ENCODE measurements at regions not wholly inside any gene's neighbourhood (a gene's known extent, or its start where the extent isn't known, plus 50 kb on each side); places are given as distances from the start of the nearest gene placed in this dataset.

GRCh38 chr1:199746666-199747384, 280.7 kb upstream of the NR5A2 start:
- Histone ChIP-seq H3K4me1 (ENCODE audit: control insufficient read depth in 1 of 2, low read depth in 2 of 2) (no peaks in the 10 kb centered on the region), H3K27ac (no peak overlapping the region), H3K4me3 (no peak overlapping the region), H3K9me3 (no peaks in the 10 kb centered on the region), H3K27me3 (replicated peaks; ENCODE audit: insufficient read depth) (no peaks in the 10 kb centered on the region), H3K36me3 (no peaks in the 10 kb centered on the region)
- DNase-seq (ENCODE audit: low spot score) (no peak), ATAC-seq (ENCODE audit: insufficient number of reproducible peaks, low FRiP score, low read depth) (no peak)
- no peak for TF ChIP-seq CTCF (IDR thresholded peaks at IDR 0.05)

GRCh38 chr1:199747984-199748383, 279.5 kb upstream of the NR5A2 start:
- no peaks in the 10 kb centered on the region for H3K9me3 ChIP-seq
- DNase-seq (ENCODE audit: low spot score) (no peak), ATAC-seq (ENCODE audit: insufficient number of reproducible peaks, low FRiP score, low read depth) (no peak)
- no peak overlapping the region for H3K27ac ChIP-seq
- no peaks in the 10 kb centered on the region for H3K36me3 ChIP-seq
- no peak overlapping the region for H3K4me3 ChIP-seq
- no peak for TF ChIP-seq CTCF (IDR thresholded peaks at IDR 0.05)
- no peaks in the 10 kb centered on the region for H3K27me3 ChIP-seq (replicated peaks; ENCODE audit: insufficient read depth)
- H3K4me1 ChIP-seq (ENCODE audit: control insufficient read depth in 1 of 2, low read depth in 2 of 2), result no peaks in the 10 kb centered on the region

GRCh38 chr1:199751506-199751905, 276.0 kb upstream of the NR5A2 start:
- TF ChIP-seq CTCF (IDR thresholded peaks at IDR 0.05), result no peak
- Histone ChIP-seq H3K27me3 (replicated peaks; ENCODE audit: insufficient read depth) (no peaks in the 10 kb centered on the region), H3K36me3 (no peaks in the 10 kb centered on the region), H3K4me1 (ENCODE audit: control insufficient read depth in 1 of 2, low read depth in 2 of 2) (no peaks in the 10 kb centered on the region), H3K4me3 (no peak overlapping the region), H3K27ac (no peak overlapping the region), H3K9me3 (no peaks in the 10 kb centered on the region)
- DNase-seq (ENCODE audit: low spot score), result no peak
- no peak for ATAC-seq (ENCODE audit: insufficient number of reproducible peaks, low FRiP score, low read depth)

- DNase-seq (ENCODE audit: low spot score) (no peak), ATAC-seq (ENCODE audit: insufficient number of reproducible peaks, low FRiP score, low read depth) (no peak)
- no peaks in the 10 kb centered on the region for H3K9me3 ChIP-seq
- TF ChIP-seq CTCF (IDR thresholded peaks at IDR 0.05), result no peak
- H3K4me3 ChIP-seq, result no peak overlapping the region
- H3K4me1 ChIP-seq (ENCODE audit: control insufficient read depth in 1 of 2, low read depth in 2 of 2), result no peaks in the 10 kb centered on the region
- no peaks in the 10 kb centered on the region for H3K36me3 ChIP-seq
- H3K27me3 ChIP-seq (replicated peaks; ENCODE audit: insufficient read depth), result no peaks in the 10 kb centered on the region
- H3K27ac ChIP-seq, result no peak overlapping the region
Measured at GRCh38 chr1:199751962-199752687, 275.4 kb upstream of the NR5A2 start.

GRCh38 chr1:199752688-199753027, 274.9 kb upstream of the NR5A2 start:
- no peak for ATAC-seq (ENCODE audit: insufficient number of reproducible peaks, low FRiP score, low read depth)
- no peak for TF ChIP-seq CTCF (IDR thresholded peaks at IDR 0.05)
- Histone ChIP-seq H3K4me3 (no peak overlapping the region), H3K36me3 (no peaks in the 10 kb centered on the region), H3K4me1 (ENCODE audit: control insufficient read depth in 1 of 2, low read depth in 2 of 2) (no peaks in the 10 kb centered on the region), H3K27me3 (replicated peaks; ENCODE audit: insufficient read depth) (no peaks in the 10 kb centered on the region), H3K9me3 (no peaks in the 10 kb centered on the region), H3K27ac (no peak overlapping the region)
- DNase-seq (ENCODE audit: low spot score), result no peak

Data from thoracic aorta (tissue), 2 donors.